HepG2 (cell line): ENCODE measurements at regions not wholly inside any gene's neighbourhood (a gene's known extent, or its start where the extent isn't known, plus 50 kb on each side); places are given as distances from the start of the nearest gene placed in this dataset.

Experiments used
- ATAC-seq: fragments of 200-7000 bp; cut with Tn5 transposase; 3 replicates; pipeline ENCODE4 v1.9.1; 2020; ENCODE audit warnings: mild to moderate bottlenecking, moderate library complexity
- BruUV-seq: library from RNA; stranded (reverse); fragments of 400-500 nt; replicated peaks from 2 replicates; lab custom pipeline; 2021; lab: Mats Ljungman, UMichigan
- CTCF ChIA-PET: fragments of 300-600 bp; formaldehyde crosslinking; extraction: SDS; loops from one replicate; lab custom pipeline; 2021; ENCODE audit warnings: low total read pairs, inconsistent platforms, low intra/inter-chr PET ratio; lab: Yijun Ruan, JAX
- POLR2A ChIA-PET: fragments of 350-600 bp; sonication (Branson Sonifier 250); formaldehyde crosslinking; loops from one replicate; lab custom pipeline; 2020; ENCODE audit warnings: antibody characterized with exemption, inconsistent platforms; lab: Yijun Ruan, JAX
- DNase-seq: peaks from one replicate; pipeline ENCODE4 v3.0.0-alpha.2; 2015; ENCODE audit warnings: low spot score
- FAIRE-seq: peaks from 3 replicates; lab custom pipeline; 2011; peaks lifted over from hg19 to GRCh38; lab: Jason Lieb, UNC
- H2AFZ ChIP-seq: one replicate; pipeline ENCODE4 v1.6.1; 2011; ENCODE audit warnings: low read length, inconsistent platforms
- H3K27ac ChIP-seq: fragments of 300-600 bp; 3 replicates; pipeline ENCODE4 v1.8.0; 2011; ENCODE audit warnings: mixed run types, mild to moderate bottlenecking, mixed read lengths, low read length, inconsistent platforms; ENCODE audit not compliant: insufficient read depth; ENCODE audit errors: extremely low read length
- H3K27me3 ChIP-seq, 2 experiments: fragments of 200-600 bp in 1 of 2; 2 replicates in 1 of 2; 3 replicates in 1 of 2; pipeline versions ENCODE4 v1.6.0 to v1.8.0; 2011; ENCODE audit warnings: low read length in 2 of 2, mild to moderate bottlenecking in 2 of 2, moderate library complexity in 2 of 2, inconsistent platforms in 1 of 2; ENCODE audit not compliant: insufficient read depth in 2 of 2, control insufficient read depth in 1 of 2
- H3K36me3 ChIP-seq, 2 experiments: fragments of 200-600 bp in 1 of 2; replicated peaks in 1 of 2; 2 replicates in 1 of 2; 3 replicates in 1 of 2; pipeline versions ENCODE4 v1.5.1 to v1.8.0; 2011; ENCODE audit warnings: low read length in 2 of 2, inconsistent platforms in 1 of 2; ENCODE audit not compliant: insufficient read depth in 2 of 2, control insufficient read depth in 1 of 2
- H3K4me1 ChIP-seq: 2 replicates; pipeline ENCODE4 v1.5.1; 2012; ENCODE audit warnings: low read length, inconsistent platforms; ENCODE audit not compliant: insufficient read depth
- H3K4me2 ChIP-seq: 2 replicates; pipeline ENCODE4 v1.6.0; 2011; ENCODE audit warnings: low read depth, low read length, inconsistent platforms
- H3K4me3 ChIP-seq, 3 experiments: fragments of 200-600 bp in 1 of 3; sonication (generic), shearing (Covaris generic) in 1 of 3; replicated peaks in 1 of 3; 2 replicates each; pipeline ENCODE4 v1.5.1; 2011 to 2016; ENCODE audit warnings: low read length in 3 of 3, inconsistent platforms in 2 of 3, low read depth in 2 of 3, mild to moderate bottlenecking in 2 of 3, control low read depth in 1 of 3, mixed read lengths in 1 of 3; ENCODE audit not compliant: insufficient read depth in 1 of 3
- H3K79me2 ChIP-seq: one replicate; pipeline ENCODE4 v1.6.1; 2011; ENCODE audit warnings: low read length, inconsistent platforms; ENCODE audit not compliant: insufficient read depth
- H3K9ac ChIP-seq: 2 replicates; pipeline ENCODE4 v1.6.0; 2011; ENCODE audit warnings: mild to moderate bottlenecking, low read depth, low read length, inconsistent platforms; ENCODE audit not compliant: insufficient read depth
- H3K9me3 ChIP-seq: 2 replicates; pipeline ENCODE4 v1.5.1; 2012; ENCODE audit warnings: mild to moderate bottlenecking, low read length
- H4K20me1 ChIP-seq: 2 replicates; pipeline ENCODE4 v1.6.0; 2011; ENCODE audit warnings: inconsistent platforms, mild to moderate bottlenecking, low read length, moderate library complexity; ENCODE audit not compliant: insufficient read depth
- CBFB ChIP-seq: sonication (generic); formaldehyde crosslinking; IDR thresholded peaks from 2 replicates; pipeline ENCODE4 v1.4.0; 2020; ENCODE audit warnings: missing genetic modification reagents
- CBX2 ChIP-seq, 2 experiments: fragments of 200-600 bp in 1 of 2; sonication (generic); formaldehyde crosslinking in 1 of 2; IDR thresholded peaks; 2 replicates each; pipeline versions ENCODE4 v1.7.0 to v1.8.1; 2018 to 2022; ENCODE audit warnings: low read depth in 2 of 2, low read length in 1 of 2, mild to moderate bottlenecking in 1 of 2, missing genetic modification reagents in 1 of 2
- CEBPB ChIP-seq: IDR thresholded peaks from 2 replicates; pipeline ENCODE4 v1.6.1; 2011; ENCODE audit warnings: low read depth, low read length, improper control_type of control experiment, borderline replicate concordance
- DMTF1 ChIP-seq: sonication (generic); formaldehyde crosslinking; IDR thresholded peaks from 2 replicates; pipeline ENCODE4 v1.4.0; 2020; ENCODE audit warnings: mild to moderate bottlenecking, missing genetic modification reagents
- HINFP ChIP-seq: sonication (generic); formaldehyde crosslinking; IDR thresholded peaks from 2 replicates; pipeline ENCODE4 v1.4.0; 2020; ENCODE audit warnings: low read depth, mild to moderate bottlenecking, missing genetic modification reagents
- HNF1B ChIP-seq: sonication (generic); formaldehyde crosslinking; IDR thresholded peaks from 2 replicates; pipeline ENCODE4 v1.5.1; 2020; ENCODE audit warnings: mild to moderate bottlenecking, moderate library complexity, missing genetic modification reagents
- WGBS: methylation state at CpG from one replicate; pipeline ENCODE4 v1.1.6; 2017; ENCODE audit warnings: low lambda C conversion rate; 5-methylcytosine and 5-hydroxymethylcytosine counted together
- in situ Hi-C: cut with HindIII; loops from 2 replicates; pipeline ENCODE4 v1.10.0; 2017; ENCODE audit warnings: low pct_unique_long_range_greater_than_20kb; ENCODE audit not compliant: extremely low pct_ligation_motif_present
- intact Hi-C: fragments of 100-400 bp; cut with micrococcal nuclease; formaldehyde crosslinking; loops from one replicate; pipeline ENCODE4 v1.10.0; 2022; ENCODE audit not compliant: unreplicated experiment

GRCh38 chr11:26268980-26269660 is 62.8 kb upstream of the ANO3 start (continued):
- TF ChIP-seq DMTF1 (CRISPR knock-in tag) (no peak), HINFP (no peak), CBFB (no peak)

- ChIA-PET POLR2A (no interaction called here), CTCF (no interaction called here)
- no TSS peak for BruUV-seq
- no peak overlapping the region for H3K27ac ChIP-seq
- no peaks in the 10 kb centered on the region for H3K36me3 ChIP-seq
- intact Hi-C loops = no loop called here
- TF ChIP-seq CEBPB (peak; percentile 25; the same call in 1 of the 2 replicates), CBX2 (IDR thresholded peaks at IDR 0.05; ENCODE audit: low read depth, low read length) (no peak), CBX2 (CRISPR knock-in tag; IDR thresholded peaks at IDR 0.05; ENCODE audit: low read depth) (no peak), HNF1B (CRISPR knock-in tag) (no peak)
- FAIRE-seq = no peak
- no peaks in the 10 kb centered on the region for H3K9me3 ChIP-seq
- H4K20me1 ChIP-seq = no peaks in the 10 kb centered on the region
- H3K79me2 ChIP-seq = no peaks in the 10 kb centered on the region
- DNase-seq = no peak
- no peaks in the 10 kb centered on the region; a peak in 1 of 5 replicates for H3K27me3 ChIP-seq
- no peaks in the 10 kb centered on the region for H3K4me1 ChIP-seq
- no peak overlapping the region for H2AFZ ChIP-seq
- H3K4me3 ChIP-seq = no peak overlapping the region
- no peak overlapping the region for H3K4me2 ChIP-seq
- WGBS = 7% methylated on average over 2 of the region's 2 CpGs
- in situ Hi-C loops = no loop called here
- no peak for ATAC-seq
- no peak overlapping the region for H3K9ac ChIP-seq
These were observed 60.3 kb upstream of the ANO3 start for GRCh38 chr11:26271666-26272065.
